T-helper 1 cell (primary cell): ENCODE measurements at regions not wholly inside any gene's neighbourhood (a gene's known extent, or its start where the extent isn't known, plus 50 kb on each side); places are given as distances from the start of the nearest gene placed in this dataset.

Experiments
- DNase-seq, 5 donors: peaks; one replicate each; pipeline ENCODE4 v3.0.0-alpha.2; 2012 to 2020

DNA sequence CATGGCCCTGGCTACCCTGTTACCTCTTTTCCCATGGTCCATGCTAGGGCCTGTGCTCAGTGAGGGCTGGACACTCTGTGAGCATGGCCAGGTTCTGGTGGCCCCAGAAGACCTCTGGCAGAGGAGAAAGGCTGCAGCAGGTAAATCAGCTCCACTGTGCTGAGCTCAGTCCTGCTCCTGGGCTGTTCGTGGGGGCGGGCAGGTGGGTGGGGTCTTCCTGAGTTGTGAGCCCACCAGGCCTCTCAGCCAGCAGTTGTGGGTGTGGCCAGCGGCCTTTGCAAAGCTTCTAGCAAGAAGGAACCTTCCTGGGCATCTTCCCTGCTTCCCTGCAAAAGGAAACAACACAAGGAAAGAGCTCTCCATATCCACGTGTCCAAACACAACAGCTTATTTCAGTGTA, 85.3 kb upstream of the STX18 start:
- DNase-seq = no peak

- no peak for DNase-seq
Observed at GRCh38 chr4:4625488-4625887, 83.6 kb upstream of the STX18 start.

DNA sequence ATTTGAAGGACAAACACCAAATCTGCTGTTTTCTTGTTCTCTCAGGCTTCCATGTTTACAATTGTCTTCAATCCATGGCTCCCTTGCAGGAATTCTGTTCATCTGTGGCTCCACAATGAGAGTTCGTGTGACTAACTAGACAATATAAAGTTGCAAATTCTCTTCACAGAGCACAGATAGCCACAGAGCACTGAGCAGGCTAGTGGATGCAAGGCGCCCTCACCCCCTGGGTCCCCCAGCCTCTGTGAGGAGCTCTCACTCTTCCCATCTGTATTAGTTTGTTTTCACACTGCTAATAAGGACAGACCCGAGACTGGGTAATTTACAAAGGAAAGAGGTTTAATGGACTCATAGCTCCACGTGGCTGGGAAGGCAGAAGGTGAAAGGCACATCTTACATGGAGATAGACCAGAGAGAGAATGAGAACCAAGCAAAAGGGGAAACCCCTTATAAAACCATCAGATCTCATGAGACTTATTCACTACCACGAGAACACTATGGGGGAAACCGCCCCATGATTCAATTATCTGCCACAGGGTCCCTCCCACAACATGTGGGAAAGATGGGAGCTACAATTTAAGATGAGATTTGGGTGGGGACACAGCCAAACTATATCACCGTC, 82.5 kb upstream of the STX18 start:
- DNase-seq = no peak

DNA sequence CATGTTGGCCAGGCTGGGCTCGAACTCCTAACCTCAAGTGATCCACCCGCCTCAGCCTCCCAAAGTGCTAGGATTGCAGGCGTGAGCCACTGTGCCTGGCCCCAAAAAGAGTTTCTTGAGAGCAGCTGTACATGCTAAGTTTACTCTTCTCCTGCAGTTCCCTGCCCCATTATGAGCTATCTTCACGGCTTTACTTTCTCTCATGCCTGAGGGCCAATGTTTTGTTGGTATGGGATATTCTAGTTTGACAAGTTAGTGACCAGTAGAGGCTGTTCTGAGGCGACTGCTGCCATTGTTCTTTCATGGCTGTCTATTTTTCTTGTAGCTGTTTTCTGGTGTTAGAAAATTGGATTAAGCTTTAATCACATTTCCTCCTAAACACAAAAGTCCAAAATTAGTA, 78.0 kb upstream of the STX18 start:
- no peak for DNase-seq

GRCh38 chr4:4618847-4619246, 77.0 kb upstream of the STX18 start:
- no peak for DNase-seq

DNA sequence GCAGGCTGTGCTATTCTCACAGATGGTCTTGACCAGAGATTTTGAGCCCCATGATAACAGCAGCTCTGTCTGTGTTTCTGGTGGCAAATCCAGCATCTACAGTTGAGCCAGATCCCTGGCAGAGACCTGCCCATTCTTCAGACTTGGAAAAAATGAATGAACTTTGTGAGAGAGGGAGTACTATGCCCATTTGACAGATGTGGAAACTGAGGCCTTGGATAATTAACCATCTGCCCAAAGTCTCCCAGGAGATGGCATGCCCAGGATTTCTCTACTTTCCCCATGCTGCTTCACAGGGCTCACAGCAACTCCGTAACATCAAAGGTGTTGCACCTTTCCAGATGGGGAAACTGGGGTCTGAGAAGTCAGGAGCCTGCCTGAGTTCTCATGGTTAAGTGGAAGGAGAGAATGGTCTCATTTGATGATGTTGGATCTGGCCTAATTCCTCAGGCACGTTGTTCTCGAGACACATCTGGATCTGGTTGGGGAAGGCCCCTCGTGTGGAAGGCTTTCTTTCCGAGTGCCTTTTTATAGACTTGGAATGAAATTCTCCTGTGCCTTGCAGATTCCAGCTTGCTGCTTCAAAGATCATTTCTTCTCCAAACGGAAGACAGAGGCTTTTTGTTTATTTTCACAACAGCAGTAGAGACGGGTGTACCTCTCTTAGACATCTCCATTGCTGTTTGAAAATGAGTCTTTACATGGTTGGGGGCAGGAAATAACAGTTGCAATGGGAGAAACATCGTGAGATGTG, 73.3 kb upstream of the STX18 start:
- DNase-seq = no peak

- no peak for DNase-seq
Observed at GRCh38 chr4:4613641-4614286, 71.9 kb upstream of the STX18 start.

GRCh38 chr4:4613126-4613465, 71.2 kb upstream of the STX18 start:
- no peak for DNase-seq

- no peak for DNase-seq
Observed at GRCh38 chr4:4610672-4611071, 68.8 kb upstream of the STX18 start.

DNA sequence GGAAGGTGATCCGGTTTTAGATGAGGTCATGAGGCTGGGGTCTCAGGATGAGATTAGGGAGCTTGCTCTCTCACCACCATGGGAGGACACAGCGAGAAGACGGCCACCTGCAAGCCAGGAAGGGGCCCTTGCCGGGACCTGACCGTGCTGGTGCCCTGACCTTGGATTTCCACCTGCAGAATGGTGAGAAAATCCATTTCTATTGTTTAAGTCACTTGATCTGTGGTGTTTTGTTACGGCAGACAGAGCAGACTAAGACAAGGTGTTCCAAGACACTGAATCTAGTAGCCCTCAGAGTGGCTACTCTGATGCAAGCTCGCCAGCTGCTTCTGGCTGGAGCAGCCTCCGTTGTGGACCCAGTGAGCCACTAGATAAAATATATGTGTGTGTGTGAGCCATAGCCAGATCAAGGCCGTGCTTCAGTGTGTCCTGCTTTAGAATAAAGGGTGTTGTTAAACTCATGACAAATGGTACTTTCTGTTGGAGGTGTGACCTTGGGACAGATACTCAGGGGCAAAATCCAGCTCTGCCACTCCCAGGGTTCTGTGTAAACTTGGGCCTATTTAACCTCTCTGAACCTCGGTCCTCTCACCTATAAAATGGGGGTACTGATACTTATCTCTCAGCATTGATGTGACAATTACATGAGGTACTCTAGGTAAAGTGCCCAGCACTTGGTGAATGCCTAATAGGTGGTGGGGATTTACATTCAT, 67.9 kb upstream of the STX18 start:
- no peak for DNase-seq

- DNase-seq = no peak
Observed at GRCh38 chr4:4608214-4608537, 66.3 kb upstream of the STX18 start.

- DNase-seq = no peak
Observed at GRCh38 chr4:4607336-4608213, 65.7 kb upstream of the STX18 start.

GRCh38 chr4:4606321-4606720, 64.5 kb upstream of the STX18 start:
- no peak for DNase-seq

GRCh38 chr4:4605849-4606248, 64.0 kb upstream of the STX18 start:
- no peak for DNase-seq

DNA sequence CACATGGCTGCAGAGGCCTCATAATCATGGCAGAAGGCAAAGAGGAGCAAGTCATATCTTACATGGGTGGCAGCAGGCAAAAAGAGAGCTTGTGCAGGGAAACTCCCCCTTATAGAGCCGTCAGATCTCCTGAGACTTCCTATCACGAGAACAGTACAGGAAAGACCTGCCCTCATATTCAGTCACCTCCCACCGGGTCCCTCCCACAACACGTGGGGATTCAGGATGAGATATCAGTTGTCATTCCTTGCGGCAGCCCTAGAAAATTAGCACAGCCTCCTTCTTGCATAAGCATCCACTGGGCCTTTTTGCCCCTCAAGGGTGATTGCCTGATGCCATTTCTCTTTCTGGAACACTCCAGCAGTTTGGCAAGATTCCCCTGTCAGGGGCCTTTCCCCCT, 61.7 kb upstream of the STX18 start:
- no peak for DNase-seq

DNA sequence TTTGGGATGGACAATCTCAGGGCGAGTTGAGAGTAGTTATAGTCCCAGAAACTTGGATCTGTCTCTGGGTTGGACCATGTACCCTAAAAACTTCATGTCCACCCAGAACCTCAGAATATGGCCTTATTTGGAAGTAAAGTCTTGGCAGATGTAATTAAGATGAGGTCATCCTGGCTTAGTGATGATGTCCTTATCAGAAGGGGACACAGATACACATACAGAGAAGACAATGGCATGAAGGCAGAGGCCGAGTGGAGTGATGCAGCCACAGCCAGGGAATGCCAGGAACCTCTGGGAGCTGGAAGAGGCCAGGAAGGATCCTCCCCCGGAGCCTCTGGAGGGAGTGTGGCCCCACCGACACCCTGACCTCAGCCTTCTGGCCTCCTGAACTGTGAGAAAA, 61.2 kb upstream of the STX18 start:
- no peak for DNase-seq

GRCh38 chr4:4602468-4602867, 60.6 kb upstream of the STX18 start:
- no peak for DNase-seq

DNA sequence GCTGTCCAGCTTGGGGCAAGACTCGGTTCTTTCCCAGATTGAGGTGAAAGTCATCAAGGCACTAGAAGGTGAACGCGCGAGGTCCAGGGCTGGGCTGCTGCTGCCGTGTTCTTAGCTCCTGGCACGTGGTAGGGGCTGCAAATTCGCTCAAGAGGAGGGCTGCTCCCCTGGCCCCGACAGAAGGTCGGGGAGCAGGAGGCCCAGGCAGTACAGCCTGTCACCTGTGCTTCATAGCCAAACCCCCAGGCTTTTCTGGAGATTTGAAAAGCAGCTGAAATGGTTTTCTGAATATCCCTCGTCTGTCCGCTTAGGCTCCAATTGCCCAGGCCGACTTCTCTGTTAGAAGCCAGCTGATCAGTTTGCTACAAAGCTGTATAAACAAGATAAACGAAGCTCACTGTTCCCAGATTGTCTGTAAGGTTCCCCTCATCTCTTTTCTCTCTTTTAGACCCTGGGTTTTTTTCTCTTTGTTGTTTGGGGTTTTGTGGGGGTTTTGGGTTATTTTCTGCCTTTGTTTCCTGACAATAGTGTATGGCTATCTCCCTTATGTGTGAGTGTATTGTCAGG, 60.0 kb upstream of the STX18 start:
- DNase-seq = no peak

DNA sequence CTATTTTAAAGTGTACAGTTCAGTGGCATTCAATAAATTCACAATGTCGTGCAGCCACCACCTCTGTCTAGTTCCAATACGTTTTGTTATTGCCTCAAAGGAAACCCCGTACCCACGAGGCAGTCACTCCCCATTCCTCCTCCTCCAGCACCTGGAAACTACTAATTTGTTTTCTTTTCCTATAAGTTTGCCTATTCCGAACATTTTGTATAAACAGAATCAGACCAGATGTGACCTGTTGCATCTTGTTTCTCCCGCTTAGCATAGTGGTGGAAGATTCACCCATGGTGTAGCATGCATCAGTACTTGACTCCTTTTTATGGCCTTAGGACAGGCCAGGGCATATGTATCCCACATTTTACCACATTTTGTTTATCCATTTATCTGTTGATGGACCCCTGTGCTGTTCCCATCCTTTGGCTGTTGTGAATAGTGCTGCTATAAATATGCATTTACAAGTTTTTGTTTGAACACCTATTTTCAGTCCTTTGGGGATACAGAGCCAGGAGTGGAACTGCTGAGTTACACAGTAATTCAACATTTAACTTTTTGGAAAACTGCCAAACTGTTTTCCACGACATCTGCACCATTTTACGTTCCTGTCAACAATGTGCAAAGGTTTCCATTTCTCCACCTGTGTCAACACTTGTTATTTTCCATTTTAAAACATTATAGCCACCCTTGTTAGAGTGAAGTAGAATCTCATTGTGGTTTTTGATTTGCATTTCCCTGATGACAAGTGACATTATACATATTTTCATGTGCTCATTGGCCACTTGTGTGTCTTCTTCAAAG, 57.8 kb upstream of the STX18 start:
- no peak for DNase-seq

GRCh38 chr4:4598851-4599411, 57.1 kb upstream of the STX18 start:
- no peak for DNase-seq

GRCh38 chr4:4596720-4597119, 54.9 kb upstream of the STX18 start:
- DNase-seq = no peak
